DMS114 treated with DMSO at 0.1 percent for 48 hours (cell line): ENCODE measurements at regions not wholly inside any gene's neighbourhood (a gene's known extent, or its start where the extent isn't known, plus 50 kb on each side); places are given as distances from the start of the nearest gene placed in this dataset.
A peak's percentile ranks its signal among the peaks of the same experiment; 100 is the strongest.
"Not testable (repeated sequence)": the region's sequence is repeated elsewhere in the genome, so short reads cannot be mapped to it uniquely, and the experiment has no call there.

Experiments
- DNase-seq: peaks from one replicate; lab custom pipeline; 2025; ENCODE audit not compliant: unreplicated experiment; lab: John Stamatoyannopoulos, UW

GRCh38 chrX:134045372-134045771 is 60.0 kb upstream of the GPC3 start:
- not testable (repeated sequence) for DNase-seq

- DNase-seq = not testable (repeated sequence)
Measured at GRCh38 chrX:134067107-134067506, 81.7 kb upstream of the GPC3 start.

DNA sequence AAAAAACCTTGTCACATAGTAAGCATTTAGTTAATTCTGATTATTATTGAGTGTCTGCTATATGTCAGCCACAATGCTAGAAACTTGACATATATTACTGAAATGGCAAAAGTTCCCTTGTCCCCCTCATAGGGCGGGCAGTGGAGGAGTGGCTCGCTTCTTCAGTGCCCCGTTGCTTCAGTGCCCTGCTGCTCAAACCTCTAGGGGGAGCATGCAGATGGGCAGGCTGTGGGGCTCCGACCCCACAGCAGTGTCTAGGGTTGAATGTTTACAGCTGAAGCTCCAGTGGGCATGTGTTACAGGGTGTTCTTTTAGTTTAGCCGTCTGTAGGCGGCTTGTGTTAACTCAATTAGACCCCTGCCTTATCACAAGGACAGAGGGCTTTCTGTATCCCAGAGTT is 86.5 kb upstream of the GPC3 start:
- not testable (repeated sequence) for DNase-seq

- no peak for DNase-seq
Measured at GRCh38 chrX:134073341-134073740, 87.9 kb upstream of the GPC3 start.

- DNase-seq = no peak
Measured at GRCh38 chrX:134074151-134074550, 88.8 kb upstream of the GPC3 start.

- DNase-seq = no peak
Measured at GRCh38 chrX:134075894-134076718, 90.7 kb upstream of the GPC3 start.

DNA sequence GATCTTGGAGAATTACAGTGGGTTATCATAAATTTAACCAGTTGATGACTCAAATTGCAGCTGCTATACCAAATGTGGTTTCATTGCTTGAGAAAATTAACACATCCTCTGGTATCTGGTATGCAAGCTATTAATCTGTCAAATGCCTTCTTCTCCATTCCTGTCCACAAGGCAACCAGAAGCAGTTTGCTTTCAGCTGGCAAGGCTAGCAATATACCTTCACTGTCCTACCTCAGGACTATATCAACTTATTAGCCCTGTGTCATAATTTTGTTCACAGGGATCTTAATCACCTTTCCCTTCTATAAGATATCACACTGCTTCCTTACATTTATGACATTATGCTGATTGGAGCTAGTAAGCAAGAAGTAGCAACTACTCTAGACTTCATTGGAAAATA is 110.0 kb upstream of the GPC3 start:
- DNase-seq = no peak

DNA sequence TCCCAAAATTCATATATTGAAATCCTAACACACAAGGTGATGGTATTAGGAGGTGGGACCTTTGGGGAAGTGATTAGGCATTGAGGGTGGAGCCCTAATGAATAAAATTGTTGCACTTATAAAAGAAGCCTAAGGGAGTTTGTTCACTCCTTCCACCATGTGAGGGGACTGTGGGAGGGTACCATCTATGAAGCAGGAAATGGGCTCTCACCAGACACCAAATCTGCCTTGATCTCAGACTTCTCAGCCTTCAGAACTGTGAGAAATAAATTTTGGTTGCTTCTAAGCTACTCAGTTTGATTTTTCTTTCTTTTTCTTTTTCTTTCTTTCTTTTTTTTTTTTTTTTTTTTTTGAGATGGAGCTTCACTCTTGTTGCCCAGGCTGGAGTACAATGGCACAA is 116.2 kb upstream of the GPC3 start:
- DNase-seq = no peak

DNA sequence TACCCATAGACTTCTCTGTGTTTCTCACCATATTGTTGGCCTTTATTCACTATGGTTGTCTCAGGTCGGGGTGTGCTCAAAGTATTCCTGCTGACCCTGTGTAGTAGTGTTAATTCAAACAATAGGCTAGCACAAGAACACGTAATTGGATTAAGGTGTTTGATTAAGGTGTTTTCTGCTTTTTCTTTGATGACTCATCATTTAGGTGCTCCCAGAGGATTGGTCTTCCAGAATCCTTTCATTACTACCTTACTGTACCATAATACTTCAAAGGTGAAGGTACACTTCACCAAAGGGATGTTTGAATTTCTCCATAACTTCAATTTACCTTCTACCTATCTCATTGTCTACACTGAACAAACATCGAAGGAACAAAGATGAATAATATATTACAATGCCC is 121.7 kb upstream of the CCDC160 start:
- DNase-seq = no peak

- no peak for DNase-seq
Measured at GRCh38 chrX:134137341-134137740, 99.6 kb upstream of the CCDC160 start.

DNA sequence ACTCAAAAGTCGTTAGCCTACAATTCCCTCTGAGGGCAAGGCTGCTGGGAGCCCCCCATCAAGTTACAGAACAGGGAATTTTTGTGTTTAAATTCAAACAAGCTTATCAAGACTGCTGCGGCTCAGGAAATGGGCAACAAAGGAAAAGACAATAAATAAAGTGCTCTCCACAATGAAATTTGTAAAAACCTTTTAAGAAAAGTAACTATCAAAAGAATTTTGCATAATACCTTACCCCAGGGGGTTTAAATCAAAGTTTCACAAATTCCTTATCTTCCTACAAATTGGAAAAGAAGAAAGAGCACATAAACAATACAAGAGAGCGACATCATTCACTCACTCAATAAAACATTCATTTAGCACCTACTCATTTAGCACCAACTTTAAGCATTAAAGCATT is 97.9 kb upstream of the CCDC160 start:
- DNase-seq = no peak

GRCh38 chrX:134144231-134144630 is 92.8 kb upstream of the CCDC160 start:
- DNase-seq = peak; percentile 7

DNA sequence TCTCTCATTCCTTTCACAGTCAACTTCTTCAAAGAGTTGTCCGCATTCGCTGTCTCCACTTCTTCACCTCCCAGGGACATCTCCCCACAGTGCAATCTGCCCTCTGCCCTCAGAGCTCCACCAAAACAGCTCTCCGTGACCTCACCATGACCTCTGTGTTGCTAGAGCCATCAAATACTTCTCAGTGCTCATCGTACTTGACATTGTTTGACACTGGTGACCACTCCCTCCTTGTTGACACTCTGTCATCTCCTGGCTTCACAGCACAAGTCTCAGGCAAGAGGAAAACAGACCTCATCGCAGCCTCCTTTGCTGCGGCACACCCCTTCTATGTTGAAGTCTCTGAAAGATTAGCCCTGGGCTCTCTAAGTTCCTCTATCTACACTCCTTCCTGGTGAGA is 90.5 kb upstream of the CCDC160 start:
- no peak for DNase-seq

GRCh38 chrX:134148172-134148692 is 88.8 kb upstream of the CCDC160 start:
- no peak for DNase-seq

GRCh38 chrX:134158821-134159512 is 78.0 kb upstream of the CCDC160 start:
- no peak for DNase-seq

DNA sequence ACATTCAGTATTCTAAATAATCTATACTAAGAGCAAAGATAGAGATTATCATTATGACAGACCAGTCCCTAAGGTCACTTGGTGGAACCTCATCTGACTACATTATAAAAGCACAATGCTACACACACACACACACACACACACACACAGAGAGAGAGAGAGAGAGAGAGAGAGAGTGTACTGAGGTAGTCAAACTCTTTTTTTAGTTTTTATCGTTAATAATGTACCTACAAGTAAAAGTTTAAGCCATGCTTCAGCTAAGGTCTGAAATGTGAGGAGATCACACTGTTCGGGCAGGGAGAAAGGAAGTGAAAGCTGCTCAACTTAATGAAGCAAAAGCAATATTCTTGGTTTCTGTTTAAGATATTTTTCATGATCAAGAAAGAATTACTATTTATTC is 75.8 kb upstream of the CCDC160 start:
- no peak for DNase-seq

GRCh38 chrX:134162032-134162431 is 75.0 kb upstream of the CCDC160 start:
- no peak for DNase-seq

DNA sequence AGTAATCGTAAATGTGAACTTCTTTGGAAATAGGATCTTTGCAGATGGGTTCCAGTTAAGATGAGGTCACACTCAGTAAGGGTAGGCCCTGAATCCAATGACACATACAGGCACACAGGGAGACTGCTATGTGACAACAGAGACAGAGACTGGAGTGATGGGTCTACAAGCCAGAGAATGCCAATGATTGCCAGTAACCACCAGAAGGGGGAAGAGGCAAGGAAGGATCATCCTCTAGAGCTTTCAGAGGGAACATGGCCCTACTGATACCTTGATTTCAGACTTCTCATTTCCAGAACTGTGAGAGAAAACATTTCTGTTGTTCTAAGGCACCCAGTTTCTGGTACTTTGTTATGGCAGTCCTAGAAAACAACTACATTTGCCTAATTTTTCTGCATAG is 73.1 kb upstream of the CCDC160 start:
- no peak for DNase-seq

GRCh38 chrX:134167591-134168203 is 69.3 kb upstream of the CCDC160 start:
- DNase-seq = no peak

DNA sequence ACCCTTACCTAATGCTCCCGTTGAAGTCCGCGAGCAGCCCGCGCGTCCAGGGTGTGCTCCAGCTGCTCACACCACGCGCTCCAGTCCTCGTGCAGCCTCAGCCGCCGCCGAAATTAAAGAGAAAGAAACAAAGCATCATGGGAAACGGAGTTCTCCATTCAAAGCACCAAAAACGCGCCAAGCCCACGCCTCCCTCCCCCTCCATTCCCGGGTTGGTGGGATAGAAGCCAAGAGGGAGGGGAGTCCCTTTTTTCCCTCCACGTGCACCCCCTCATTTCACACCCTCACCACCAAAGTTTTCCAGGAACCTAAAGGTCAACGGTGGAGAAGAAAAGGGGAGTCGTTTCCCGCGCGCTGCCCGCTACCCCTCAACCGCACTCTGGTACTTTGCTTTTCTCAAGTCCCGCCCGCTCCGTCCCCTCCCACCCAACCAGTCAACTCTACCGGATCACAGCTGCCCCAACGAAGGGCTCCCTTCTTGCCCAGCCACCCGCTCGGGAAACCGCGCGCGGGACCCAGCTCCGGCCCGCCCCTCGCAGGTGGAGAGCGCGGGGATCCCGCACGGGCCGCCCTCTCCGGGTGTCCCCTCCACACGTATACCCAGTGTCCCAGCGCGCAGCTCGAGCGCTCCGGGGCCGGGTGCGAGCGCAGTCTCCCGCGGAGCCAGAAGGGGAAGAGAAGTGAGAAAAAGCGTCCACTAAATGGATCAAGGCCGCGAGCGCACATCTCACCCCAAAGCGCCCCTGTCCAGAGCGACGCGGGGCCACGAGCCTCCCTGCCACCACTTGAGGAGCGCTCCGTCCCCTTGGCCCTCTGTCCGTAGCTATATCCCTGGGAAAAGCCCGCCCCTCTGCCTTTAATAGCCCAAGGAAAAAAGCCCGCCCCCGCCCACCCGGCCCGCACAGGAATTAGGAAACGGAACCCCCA is 65.1 kb upstream of the CCDC160 start:
- peak; percentile 31 for DNase-seq
